AG09319 (cell line): ENCODE measurements at regions not wholly inside any gene's neighbourhood (a gene's known extent, or its start where the extent isn't known, plus 50 kb on each side); places are given as distances from the start of the nearest gene placed in this dataset.

ENCODE experiments used
- DNase-seq: peaks from one replicate; pipeline ENCODE4 v3.0.0-alpha.2; 2010; ENCODE audit warnings: low read depth; ENCODE audit errors: extremely low read depth
- CTCF ChIP-seq: IDR thresholded peaks from 2 replicates; pipeline ENCODE4 v1.5.1; 2011; ENCODE audit warnings: low read depth, mild to moderate bottlenecking, inconsistent platforms, low read length, moderate library complexity

GRCh38 chr3:104956620-104957345 is 409.9 kb upstream of the ALCAM start:
- no peak for DNase-seq
- no peak for TF ChIP-seq CTCF

GRCh38 chr3:104960579-104960978 is 406.1 kb upstream of the ALCAM start:
- no peak for DNase-seq
- TF ChIP-seq CTCF = no peak

GRCh38 chr3:104961851-104962250 is 404.9 kb upstream of the ALCAM start:
- no peak for DNase-seq
- TF ChIP-seq CTCF = no peak

- DNase-seq = no peak
- no peak for TF ChIP-seq CTCF
These were observed 392.4 kb upstream of the ALCAM start for GRCh38 chr3:104974316-104974715.

GRCh38 chr3:104977719-104978118 is 389.0 kb upstream of the ALCAM start:
- DNase-seq = no peak
- no peak for TF ChIP-seq CTCF

- DNase-seq = no peak
- no peak for TF ChIP-seq CTCF
These were observed 384.6 kb upstream of the ALCAM start for GRCh38 chr3:104982130-104982529.

- DNase-seq = no peak
- TF ChIP-seq CTCF = no peak
These were observed 378.9 kb upstream of the ALCAM start for GRCh38 chr3:104987859-104988258.
